ENCODE measurements at regions not wholly inside any gene's neighbourhood (a gene's known extent, or its start where the extent isn't known, plus 50 kb on each side); places are given as distances from the start of the nearest gene placed in this dataset.

DNA sequence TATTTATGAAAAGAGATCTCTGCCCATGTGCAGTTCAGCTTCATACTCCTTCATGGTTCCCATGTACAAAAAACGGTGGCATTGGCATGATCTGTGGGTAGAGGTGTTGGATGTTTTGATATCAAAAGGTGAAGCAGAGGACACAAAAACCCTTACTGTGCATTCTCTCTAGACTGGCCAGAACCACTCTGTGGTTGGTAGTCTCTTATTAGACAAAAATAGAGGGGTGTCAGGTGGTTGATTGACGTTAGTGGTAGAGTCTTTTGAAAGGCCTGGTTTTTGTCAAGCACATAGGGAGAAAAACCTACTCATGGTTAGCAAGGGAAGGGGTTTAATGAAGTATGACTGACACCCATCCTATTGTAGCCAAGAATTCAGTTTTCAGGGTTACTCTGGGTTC lies 400.0 kb upstream of the TMPRSS15 start:
- TF ChIP-seq, protein P1, sequence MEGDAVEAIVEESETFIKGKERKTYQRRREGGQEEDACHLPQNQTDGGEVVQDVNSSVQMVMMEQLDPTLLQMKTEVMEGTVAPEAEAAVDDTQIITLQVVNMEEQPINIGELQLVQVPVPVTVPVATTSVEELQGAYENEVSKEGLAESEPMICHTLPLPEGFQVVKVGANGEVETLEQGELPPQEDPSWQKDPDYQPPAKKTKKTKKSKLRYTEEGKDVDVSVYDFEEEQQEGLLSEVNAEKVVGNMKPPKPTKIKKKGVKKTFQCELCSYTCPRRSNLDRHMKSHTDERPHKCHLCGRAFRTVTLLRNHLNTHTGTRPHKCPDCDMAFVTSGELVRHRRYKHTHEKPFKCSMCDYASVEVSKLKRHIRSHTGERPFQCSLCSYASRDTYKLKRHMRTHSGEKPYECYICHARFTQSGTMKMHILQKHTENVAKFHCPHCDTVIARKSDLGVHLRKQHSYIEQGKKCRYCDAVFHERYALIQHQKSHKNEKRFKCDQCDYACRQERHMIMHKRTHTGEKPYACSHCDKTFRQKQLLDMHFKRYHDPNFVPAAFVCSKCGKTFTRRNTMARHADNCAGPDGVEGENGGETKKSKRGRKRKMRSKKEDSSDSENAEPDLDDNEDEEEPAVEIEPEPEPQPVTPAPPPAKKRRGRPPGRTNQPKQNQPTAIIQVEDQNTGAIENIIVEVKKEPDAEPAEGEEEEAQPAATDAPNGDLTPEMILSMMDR (IDR thresholded peaks at IDR 0.05): no peak
- no peak for TF ChIP-seq POLR2A (IDR thresholded peaks at IDR 0.05)
